SJSA1 (cell line): ENCODE measurements at regions not wholly inside any gene's neighbourhood (a gene's known extent, or its start where the extent isn't known, plus 50 kb on each side); places are given as distances from the start of the nearest gene placed in this dataset.
A peak's percentile ranks its signal among the peaks of the same experiment; 100 is the strongest.
"Not testable (repeated sequence)": the region's sequence is repeated elsewhere in the genome, so short reads cannot be mapped to it uniquely, and the experiment has no call there.

Experiments used
- DNase-seq, 2 experiments: peaks; one replicate each; pipeline ENCODE4 v3.0.0-alpha.2; 2015 to 2020; ENCODE audit warnings: low spot score in 2 of 2, low read depth in 1 of 2
- H3K27ac ChIP-seq: fragments of 250-450 bp; sonication (Bioruptor Pico); 2 replicates; pipeline ENCODE4 v1.5.1; 2020; ENCODE audit warnings: mild to moderate bottlenecking, moderate library complexity
- H3K27me3 ChIP-seq: fragments of 250-450 bp; sonication (Bioruptor Pico); replicated peaks from 2 replicates; pipeline ENCODE4 v1.5.1; 2020; ENCODE audit warnings: mild to moderate bottlenecking, moderate library complexity
- H3K36me3 ChIP-seq: fragments of 250-450 bp; sonication (Bioruptor Pico); 2 replicates; pipeline ENCODE4 v1.5.1; 2020; ENCODE audit warnings: mild to moderate bottlenecking
- H3K4me1 ChIP-seq: fragments of 250-450 bp; sonication (Bioruptor Pico); replicated peaks from 2 replicates; pipeline ENCODE4 v1.6.1; 2021; ENCODE audit warnings: mild to moderate bottlenecking
- H3K4me3 ChIP-seq: fragments of 250-450 bp; sonication (Bioruptor Pico); 2 replicates; pipeline ENCODE4 v1.5.1; 2020; ENCODE audit warnings: mild to moderate bottlenecking
- H3K9me3 ChIP-seq: fragments of 250-450 bp; sonication (Bioruptor Pico); replicated peaks from 2 replicates; pipeline ENCODE4 v1.5.1; 2020; ENCODE audit warnings: mild to moderate bottlenecking

DNA sequence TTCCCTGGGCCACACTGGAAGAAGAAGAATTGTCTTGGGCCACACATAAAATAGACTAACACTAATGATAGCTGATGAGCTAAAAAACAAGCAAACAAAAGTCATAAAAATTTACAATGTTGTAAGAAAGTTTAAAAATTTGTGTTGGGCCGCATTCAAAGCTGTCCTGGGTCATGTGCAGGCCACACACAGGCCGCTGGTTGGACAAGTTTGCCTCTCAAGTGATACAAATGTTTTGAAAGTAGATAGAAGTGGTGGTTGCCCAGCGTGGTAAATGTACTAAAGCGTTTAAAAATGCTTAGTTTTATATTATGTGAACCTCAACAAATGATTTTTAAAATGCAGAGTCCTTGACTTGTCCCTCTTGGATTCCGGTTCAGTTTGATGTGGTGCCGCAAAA, 94.9 kb upstream of the TBCA start:
- H3K36me3 ChIP-seq, result no peaks in the 10 kb centered on the region
- no peaks in the 10 kb centered on the region for H3K27me3 ChIP-seq
- H3K9me3 ChIP-seq, result no peaks in the 10 kb centered on the region; the same call in 1 of the 2 replicates
- peaks cover 18% of the 10 kb centered on the region for H3K4me1 ChIP-seq
- H3K4me3 ChIP-seq, result no peak overlapping the region
- no peak for DNase-seq
- H3K27ac ChIP-seq, result no peak overlapping the region

DNA sequence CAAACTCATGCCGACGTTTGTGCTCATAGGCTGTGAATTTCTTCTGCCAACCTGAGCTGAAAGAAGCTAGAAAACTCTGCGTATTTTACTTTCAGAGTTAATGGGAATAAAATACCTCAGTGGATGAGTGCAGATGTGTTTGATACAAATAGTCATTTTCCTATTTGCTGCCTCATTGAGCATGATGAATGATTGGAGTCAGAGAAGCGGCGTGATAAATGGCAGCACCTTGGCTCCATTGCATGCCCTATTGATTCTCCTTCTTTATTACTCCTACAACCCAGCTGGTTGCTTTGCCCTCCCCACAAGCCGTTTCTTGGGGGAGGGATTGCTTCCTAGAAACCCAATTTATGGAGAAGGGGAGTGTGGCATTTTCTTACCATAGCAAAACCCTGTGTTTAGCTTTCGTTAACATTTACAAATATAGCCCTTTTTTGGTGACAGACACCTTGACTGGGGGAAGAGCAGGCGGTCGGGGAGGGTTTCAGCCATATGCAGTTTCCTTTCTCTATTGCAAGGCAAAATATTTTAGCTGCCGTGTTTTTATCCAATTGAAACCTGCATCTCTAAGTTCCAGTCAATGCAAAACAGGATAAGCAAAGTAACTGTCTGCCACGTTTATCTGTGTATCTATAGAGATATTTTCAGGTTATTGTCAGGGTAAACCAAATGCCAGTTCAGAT, 93.1 kb upstream of the TBCA start:
- no peak overlapping the region for H3K4me3 ChIP-seq
- peaks cover 18% of the 10 kb centered on the region for H3K4me1 ChIP-seq
- H3K27me3 ChIP-seq, result no peaks in the 10 kb centered on the region
- no peaks in the 10 kb centered on the region; the same call in 1 of the 2 replicates for H3K9me3 ChIP-seq
- H3K36me3 ChIP-seq, result no peaks in the 10 kb centered on the region
- H3K27ac ChIP-seq, result no peak overlapping the region
- no peak for DNase-seq

DNA sequence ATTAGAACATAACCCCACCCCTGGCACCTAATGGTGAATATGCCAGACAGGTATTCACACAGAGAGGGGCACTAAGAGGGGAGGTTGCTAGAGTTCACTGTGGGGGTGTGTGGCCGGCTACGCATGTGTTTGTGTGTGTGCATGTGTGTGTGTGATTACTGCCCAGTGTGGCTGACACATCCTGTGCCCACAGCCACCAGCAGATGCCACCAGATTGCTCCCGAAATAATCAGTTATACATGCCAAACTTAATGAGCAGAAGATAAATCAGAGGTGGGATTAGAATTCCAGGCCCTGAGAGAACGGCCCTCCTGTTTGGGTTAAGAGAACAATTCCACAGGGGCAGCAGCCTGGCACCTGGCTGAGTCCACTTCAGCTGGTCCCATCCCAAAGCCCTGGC, 91.8 kb upstream of the TBCA start:
- no peak overlapping the region for H3K27ac ChIP-seq
- peaks cover 18% of the 10 kb centered on the region for H3K4me1 ChIP-seq
- H3K4me3 ChIP-seq, result no peak overlapping the region
- H3K36me3 ChIP-seq, result no peaks in the 10 kb centered on the region
- DNase-seq, result no peak
- no peaks in the 10 kb centered on the region for H3K27me3 ChIP-seq
- no peaks in the 10 kb centered on the region; the same call in 1 of the 2 replicates for H3K9me3 ChIP-seq

DNA sequence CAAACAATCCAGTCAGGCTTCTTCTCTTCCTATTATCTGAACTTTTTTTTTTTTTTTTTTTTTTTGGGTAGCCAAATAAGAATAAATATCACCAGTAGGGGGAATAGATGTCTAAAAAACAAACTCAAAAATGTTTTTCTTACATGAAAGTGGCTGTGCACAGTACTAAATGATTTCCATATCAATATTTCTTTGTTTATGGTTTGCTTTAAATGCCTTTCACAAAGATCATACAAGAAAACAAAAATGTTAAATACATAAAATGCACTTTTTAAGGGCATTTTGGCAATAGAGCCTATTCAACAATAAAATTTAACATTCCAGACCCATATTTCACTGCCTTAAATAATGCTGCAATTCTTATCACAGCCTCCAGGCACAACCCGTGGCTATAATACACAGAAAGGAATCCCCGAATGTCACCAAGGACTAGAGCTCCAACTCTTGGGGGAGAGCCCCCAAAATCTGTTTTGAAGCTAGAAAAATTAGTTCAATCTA, 91.1 kb upstream of the TBCA start:
- Histone ChIP-seq H3K27ac (no peak overlapping the region), H3K9me3 (no peaks in the 10 kb centered on the region; the same call in 1 of the 2 replicates), H3K4me1 (peaks cover 18% of the 10 kb centered on the region), H3K27me3 (no peaks in the 10 kb centered on the region), H3K36me3 (no peaks in the 10 kb centered on the region), H3K4me3 (no peak overlapping the region)
- no peak for DNase-seq

DNA sequence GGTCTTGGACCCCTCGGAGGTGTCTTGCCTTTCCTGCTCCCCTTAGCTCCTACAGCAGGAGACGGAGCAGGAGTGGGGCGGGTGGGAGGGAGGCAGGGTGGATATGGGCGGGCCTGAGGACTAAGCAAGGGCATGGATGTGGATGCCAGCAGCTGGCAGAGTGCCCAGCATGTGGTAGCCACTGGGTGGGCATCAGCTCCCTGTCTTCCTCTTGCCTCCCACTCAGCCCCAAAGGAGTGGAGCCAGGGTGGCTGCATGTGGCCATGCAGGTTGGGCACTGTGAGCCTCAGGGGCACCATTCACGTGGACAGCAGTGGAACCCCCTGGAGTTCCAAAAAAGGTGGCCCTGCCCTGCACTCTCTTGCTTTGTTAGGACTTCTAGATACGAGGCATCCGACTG, 90.1 kb upstream of the TBCA start:
- peaks cover 11% of the 10 kb centered on the region for H3K4me1 ChIP-seq
- H3K27me3 ChIP-seq, result no peaks in the 10 kb centered on the region
- H3K4me3 ChIP-seq, result no peak overlapping the region
- H3K36me3 ChIP-seq, result no peaks in the 10 kb centered on the region
- no peak for DNase-seq
- no peak overlapping the region for H3K27ac ChIP-seq
- no peaks in the 10 kb centered on the region for H3K9me3 ChIP-seq

DNA sequence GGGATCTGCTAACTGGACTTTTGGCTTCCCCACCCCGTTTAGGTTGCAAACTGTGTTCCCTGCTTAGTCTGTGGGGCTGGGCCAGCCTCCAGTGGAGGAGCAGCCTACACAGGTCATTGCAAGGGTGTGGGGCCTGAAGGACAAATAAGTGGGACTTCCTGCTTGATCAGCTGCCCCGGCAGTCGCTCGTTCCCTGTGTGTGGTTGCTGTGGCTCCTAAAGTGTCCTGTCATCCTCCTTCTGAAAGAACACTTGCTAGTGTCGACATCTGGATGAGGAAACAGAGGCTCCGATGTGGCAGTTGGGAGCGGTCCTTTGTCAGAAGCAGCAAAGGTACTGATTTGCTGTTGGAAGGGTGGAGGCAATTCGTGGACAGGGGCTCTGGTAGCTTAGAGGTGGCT, 88.9 kb upstream of the TBCA start:
- Histone ChIP-seq H3K36me3 (no peaks in the 10 kb centered on the region), H3K27me3 (no peaks in the 10 kb centered on the region), H3K4me3 (no peak overlapping the region)

DNA sequence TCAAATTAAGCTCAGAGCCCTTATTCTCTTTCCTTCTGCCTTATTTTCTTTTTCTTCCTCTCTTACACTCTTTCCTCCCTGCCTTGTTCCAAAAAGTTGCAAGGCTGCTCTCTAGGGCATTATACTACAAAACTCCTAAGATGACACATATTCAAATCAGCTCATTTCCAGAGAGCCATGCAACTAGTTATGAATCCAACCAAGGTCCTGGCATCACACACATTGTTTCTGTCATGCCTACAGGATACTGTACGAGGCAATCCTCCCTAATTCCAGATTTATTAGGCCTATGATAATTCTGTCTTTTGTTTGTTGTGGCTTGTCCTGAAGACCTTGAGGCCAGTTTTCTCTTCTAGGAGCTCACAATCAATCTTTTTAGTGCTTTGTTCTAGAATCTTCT, 87.0 kb upstream of the TBCA start:
- Histone ChIP-seq H3K4me1 (peaks cover 27% of the 10 kb centered on the region), H3K4me3 (no peak overlapping the region), H3K27me3 (no peaks in the 10 kb centered on the region), H3K27ac (no peak overlapping the region), H3K36me3 (no peaks in the 10 kb centered on the region), H3K9me3 (no peaks in the 10 kb centered on the region)
- no peak for DNase-seq

More for the DNA sequence above, 88.9 kb upstream of the TBCA start:
- H3K9me3 ChIP-seq, result no peaks in the 10 kb centered on the region
- peaks cover 15% of the 10 kb centered on the region for H3K4me1 ChIP-seq
- no peak for DNase-seq
- H3K27ac ChIP-seq, result no peak overlapping the region

DNA sequence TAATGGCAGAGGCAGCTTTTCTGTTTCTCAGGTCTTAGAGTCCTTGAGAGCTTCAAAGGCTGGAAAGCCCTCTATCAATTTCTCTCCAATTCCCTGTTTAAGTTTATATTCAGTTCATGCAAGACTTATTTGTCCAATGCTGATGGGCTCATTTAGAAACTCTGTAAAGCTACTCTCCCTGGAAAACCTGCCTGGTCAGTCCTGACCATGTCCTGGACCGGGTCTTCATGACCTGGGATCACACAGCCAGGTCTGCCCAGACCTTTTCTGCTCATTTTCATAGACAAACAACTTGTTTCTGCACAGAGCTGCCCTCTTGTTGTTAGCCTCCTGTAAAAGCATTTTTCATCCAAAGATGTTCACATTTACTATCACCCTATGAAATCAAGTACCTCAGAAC, 85.4 kb upstream of the TBCA start:
- Histone ChIP-seq H3K9me3 (no peaks in the 10 kb centered on the region), H3K36me3 (no peaks in the 10 kb centered on the region), H3K4me1 (peaks cover 17% of the 10 kb centered on the region), H3K27me3 (no peaks in the 10 kb centered on the region), H3K4me3 (no peak overlapping the region), H3K27ac (no peak overlapping the region)
- no peak for DNase-seq

DNA sequence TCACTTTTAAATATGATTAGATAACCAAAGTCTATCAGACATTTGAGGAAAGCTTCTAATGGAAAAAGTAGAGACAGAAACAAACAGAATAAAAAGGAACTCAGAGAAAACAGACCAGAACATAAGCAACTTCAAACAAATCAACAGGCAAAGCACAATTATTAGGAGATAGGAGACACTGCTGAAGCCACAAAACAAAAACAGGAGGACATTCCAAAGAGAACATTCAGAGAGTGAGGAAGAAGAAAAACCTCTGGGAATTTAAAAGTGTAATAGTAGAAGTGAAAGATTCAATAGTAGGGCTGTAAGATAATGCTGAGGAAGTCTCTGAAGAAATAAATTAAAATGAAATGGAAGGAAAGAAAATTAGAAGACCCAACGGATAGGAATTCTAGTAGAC, 83.2 kb upstream of the TBCA start:
- peaks cover 17% of the 10 kb centered on the region for H3K4me1 ChIP-seq
- peak overlapping the region; percentile 53 for H3K27ac ChIP-seq
- H3K27me3 ChIP-seq, result no peaks in the 10 kb centered on the region
- H3K4me3 ChIP-seq, result no peak overlapping the region
- no peaks in the 10 kb centered on the region for H3K9me3 ChIP-seq
- no peaks in the 10 kb centered on the region for H3K36me3 ChIP-seq
- DNase-seq, result peak in 1 of 2 experiments; percentile 66

DNA sequence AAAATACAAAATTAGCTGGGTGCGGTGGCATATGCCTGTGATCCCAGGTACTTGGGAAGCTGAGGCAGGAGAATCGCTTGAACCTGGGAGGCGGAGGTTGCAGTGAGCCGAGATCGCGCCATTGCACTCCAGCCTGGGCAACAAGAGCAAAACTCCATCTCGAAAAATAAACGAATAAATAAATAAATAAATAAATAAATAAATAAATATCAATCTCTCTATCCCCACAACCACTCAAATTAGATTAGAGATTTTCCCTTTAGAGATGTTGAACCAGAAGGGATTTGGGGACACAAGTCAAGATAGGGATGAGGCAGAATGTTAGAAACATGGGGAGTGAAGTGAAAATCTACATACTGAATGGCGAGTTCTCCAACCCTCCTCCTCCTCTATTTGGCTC, 82.5 kb upstream of the TBCA start:
- DNase-seq, H3K9me3 ChIP-seq, H3K4me3 ChIP-seq: not testable (repeated sequence)

DNA sequence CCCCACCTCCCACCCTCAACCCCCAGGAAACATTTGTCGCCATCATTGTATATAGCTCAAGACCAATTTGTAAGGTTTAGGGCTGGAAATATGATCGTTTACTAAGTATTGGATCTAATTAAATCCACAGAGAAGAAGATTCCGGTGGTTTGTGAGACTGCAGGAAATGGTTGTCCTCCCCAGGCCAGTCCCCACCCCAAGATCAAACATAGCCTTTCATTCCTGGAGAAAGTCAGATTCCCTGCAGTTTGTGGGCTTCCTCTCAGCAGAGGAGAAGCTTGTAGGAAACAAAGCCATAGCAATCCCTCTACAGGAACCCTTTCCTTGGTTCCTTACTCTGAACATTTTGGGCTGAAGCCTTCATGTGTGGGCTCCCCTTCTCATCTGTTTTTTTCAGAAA, 79.2 kb upstream of the TBCA start:
- no peak for DNase-seq
- Histone ChIP-seq H3K4me1 (peaks cover 27% of the 10 kb centered on the region), H3K27ac (no peak overlapping the region), H3K36me3 (no peaks in the 10 kb centered on the region), H3K27me3 (no peaks in the 10 kb centered on the region), H3K4me3 (no peak overlapping the region), H3K9me3 (peaks cover 3% of the 10 kb centered on the region; the same call in 1 of the 2 replicates)

More for the DNA sequence above, 82.5 kb upstream of the TBCA start:
- H3K27ac ChIP-seq, result peak overlapping the region; percentile 53
- peaks cover 17% of the 10 kb centered on the region for H3K4me1 ChIP-seq
- not testable (repeated sequence) for H3K27me3 ChIP-seq, H3K36me3 ChIP-seq

DNA sequence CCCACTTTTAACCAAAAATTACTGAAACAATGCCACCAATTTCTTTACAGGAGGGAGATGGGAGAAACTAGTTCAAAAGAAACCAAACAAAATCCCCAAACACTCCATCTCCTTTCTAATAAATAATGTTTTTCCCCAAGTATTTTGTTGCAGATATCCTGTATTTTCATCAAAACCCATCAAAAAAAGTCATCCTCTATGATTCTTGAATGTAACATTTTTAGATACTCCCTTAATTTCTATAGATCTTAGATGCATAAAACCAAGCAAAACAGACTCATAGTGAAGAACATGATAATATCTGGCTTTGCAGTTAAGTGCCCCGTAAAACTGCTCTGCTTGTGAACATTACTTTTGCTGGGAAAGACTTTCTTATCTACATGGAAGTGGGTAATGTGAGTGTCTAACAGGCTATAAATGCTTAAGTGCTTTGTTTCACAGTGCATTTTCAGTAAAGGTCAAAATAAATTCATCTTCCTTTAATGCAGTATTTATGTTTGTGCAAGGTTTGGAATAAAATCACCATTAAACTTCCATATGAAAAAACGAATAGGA, 77.3 kb upstream of the TBCA start:
- Histone ChIP-seq H3K27me3 (no peaks in the 10 kb centered on the region), H3K36me3 (no peaks in the 10 kb centered on the region), H3K27ac (no peak overlapping the region), H3K4me3 (no peak overlapping the region), H3K9me3 (peaks cover 3% of the 10 kb centered on the region; the same call in 1 of the 2 replicates), H3K4me1 (peaks cover 10% of the 10 kb centered on the region)
- DNase-seq, result no peak

DNA sequence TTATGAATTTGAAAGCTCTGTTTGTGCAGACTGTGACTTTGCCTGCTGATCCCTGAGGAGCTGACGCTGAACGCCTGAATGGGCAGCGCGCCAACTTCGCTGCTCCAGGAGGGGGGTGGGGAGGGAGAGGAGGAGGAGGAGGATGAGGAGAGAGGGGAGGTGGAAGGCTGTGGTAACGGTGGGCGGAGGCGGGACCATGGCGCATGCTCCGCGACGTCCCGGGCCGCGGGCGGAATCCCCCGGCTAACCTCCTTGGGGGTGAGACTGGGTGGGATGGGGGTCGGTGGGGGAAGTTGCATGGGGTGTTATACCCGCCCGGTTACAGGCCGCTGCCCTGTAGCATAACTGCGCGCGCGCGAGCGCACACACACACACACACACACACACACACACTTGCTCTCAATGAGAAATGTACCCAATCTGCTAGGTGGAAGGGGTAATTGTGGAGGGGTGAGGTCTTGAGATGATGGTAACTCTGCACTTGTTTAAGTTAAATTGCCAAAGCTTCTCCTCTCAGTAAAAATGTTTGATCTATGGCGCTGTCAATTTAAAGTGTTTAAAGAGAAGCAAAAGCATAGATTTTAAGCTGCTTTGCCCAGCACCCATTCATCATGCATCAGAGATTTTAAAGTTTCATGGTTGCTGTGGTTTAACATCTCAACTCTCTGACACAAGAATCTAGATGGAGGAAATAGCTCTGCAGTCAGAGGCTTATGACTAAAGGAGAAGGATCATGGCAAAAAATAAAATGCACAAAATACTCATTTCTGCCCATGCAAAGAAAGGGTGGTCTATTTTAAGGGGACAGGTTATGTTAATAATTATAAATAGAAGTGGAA, 76.6 kb upstream of the TBCA start:
- Histone ChIP-seq H3K27ac (no peak overlapping the region), H3K4me3 (peak overlapping the region; percentile 43), H3K9me3 (peaks cover 3% of the 10 kb centered on the region; the same call in 1 of the 2 replicates), H3K4me1 (peaks cover 10% of the 10 kb centered on the region), H3K36me3 (no peaks in the 10 kb centered on the region), H3K27me3 (no peaks in the 10 kb centered on the region)
- peak; percentile 47 to 74 for DNase-seq

DNA sequence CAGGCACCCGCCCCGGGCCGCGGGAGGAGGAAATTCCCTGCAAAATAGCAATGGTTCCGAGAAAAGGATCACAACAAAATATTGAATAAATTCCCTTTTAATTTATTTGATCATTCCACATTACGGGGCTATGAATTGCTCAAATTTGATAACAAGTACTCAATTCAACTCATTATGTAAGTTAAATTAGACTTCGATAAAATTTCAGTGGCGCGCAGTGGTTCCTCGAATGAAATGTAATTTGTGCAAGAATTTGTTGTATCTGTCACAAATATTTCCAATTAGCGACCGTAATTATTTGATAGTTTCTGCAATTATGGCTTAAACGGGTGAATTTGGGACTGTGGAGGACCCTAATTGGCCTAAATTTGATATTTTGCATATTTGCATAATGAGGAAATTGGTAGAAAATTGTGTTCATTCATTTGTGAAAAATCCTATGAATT, 76.0 kb upstream of the TBCA start:
- no peak overlapping the region for H3K27ac ChIP-seq
- peaks cover 10% of the 10 kb centered on the region for H3K4me1 ChIP-seq
- H3K9me3 ChIP-seq, result peaks cover 3% of the 10 kb centered on the region; the same call in 1 of the 2 replicates
- peak in 1 of 2 experiments; percentile 44 for DNase-seq
- no peaks in the 10 kb centered on the region for H3K27me3 ChIP-seq
- peak overlapping the region; percentile 43 for H3K4me3 ChIP-seq
- no peaks in the 10 kb centered on the region for H3K36me3 ChIP-seq
